ENCODE measurements at regions not wholly inside any gene's neighbourhood (a gene's known extent, or its start where the extent isn't known, plus 50 kb on each side); places are given as distances from the start of the nearest gene placed in this dataset.

DNA sequence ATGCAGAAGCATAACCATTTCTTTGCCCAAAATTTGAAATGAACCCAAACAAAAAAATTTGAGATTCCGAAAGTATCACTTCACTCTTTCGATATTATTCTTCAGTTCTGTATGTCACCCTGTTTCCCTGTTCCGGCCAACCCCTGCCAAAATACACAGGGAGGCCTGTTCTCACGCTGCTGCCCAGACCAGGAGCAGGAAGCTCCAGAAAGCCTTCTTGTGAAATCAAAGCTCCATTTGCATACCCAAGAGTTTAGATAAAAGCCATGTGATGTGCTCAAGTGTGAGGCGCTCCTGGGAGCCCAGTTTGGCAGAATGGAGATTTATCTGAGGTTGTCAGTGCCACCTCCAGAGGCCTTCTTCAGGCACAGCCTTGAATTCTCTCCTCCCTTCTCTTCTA lies 236.2 kb downstream of the FGFR2 start:
- DNase-seq = no peak
- Histone ChIP-seq H3K79me2 (ENCODE audit: control insufficient read depth, insufficient read depth, low read length, poor library complexity) (no peaks in the 10 kb centered on the region), H2AFZ (ENCODE audit: insufficient read depth, low read length, poor library complexity) (no peak overlapping the region), H3K4me2 (ENCODE audit: low read length) (no peak overlapping the region), H4K12ac (ENCODE audit: low read depth, low read length) (no peak overlapping the region), H3K79me1 (ENCODE audit: low read length) (no peaks in the 10 kb centered on the region), H3K9me3 (ENCODE audit: insufficient read depth, low read depth, low read length) (no peaks in the 10 kb centered on the region), H3K14ac (ENCODE audit: low read length) (no peak overlapping the region), H3K4ac (ENCODE audit: low read depth, low read length) (no peak overlapping the region), H2BK120ac (ENCODE audit: insufficient read depth, low read length, poor library complexity) (no peak overlapping the region), H3K9ac (ENCODE audit: low read length) (no peak overlapping the region), H2BK5ac (ENCODE audit: low read depth, low read length, poor library complexity) (no peak overlapping the region), H3K4me1 (ENCODE audit: control insufficient read depth in 1 of 2, insufficient read depth in 2 of 2, low read length in 2 of 2) (no peaks in the 10 kb centered on the region), H4K8ac (ENCODE audit: low read depth, low read length) (no peak overlapping the region), H2BK12ac (ENCODE audit: low read length) (no peak overlapping the region), H3K18ac (ENCODE audit: low read length) (no peak overlapping the region), H3K27me3 (ENCODE audit: insufficient read depth, low read length) (no peaks in the 10 kb centered on the region), H3K27ac (ENCODE audit: low read depth, low read length) (no peak overlapping the region), H2AK5ac (ENCODE audit: low read length) (no peak overlapping the region), H4K91ac (ENCODE audit: low read depth, low read length) (no peak overlapping the region), H3K23ac (ENCODE audit: low read length) (no peak overlapping the region), H3K4me3 (ENCODE audit: low read depth, low read length) (no peak overlapping the region), H3K36me3 (ENCODE audit: control insufficient read depth in 1 of 2, insufficient read depth in 2 of 2, low read length in 2 of 2) (no peaks in the 10 kb centered on the region)
- no CpG with 5 or more reads among the region's 5 CpGs for WGBS (ENCODE audit: extremely low coverage, insufficient coverage, insufficient read length)

- WGBS (ENCODE audit: extremely low coverage, insufficient coverage, insufficient read length) = no CpG with 5 or more reads among the region's 29 CpGs
- Histone ChIP-seq H4K91ac (ENCODE audit: low read depth, low read length) (no peak overlapping the region), H3K27ac (ENCODE audit: low read depth, low read length) (no peak overlapping the region), H3K4me2 (ENCODE audit: low read length) (no peak overlapping the region), H2BK5ac (ENCODE audit: low read depth, low read length, poor library complexity) (no peak overlapping the region), H3K27me3 (ENCODE audit: insufficient read depth, low read length) (no peaks in the 10 kb centered on the region), H3K79me2 (ENCODE audit: control insufficient read depth, insufficient read depth, low read length, poor library complexity) (no peaks in the 10 kb centered on the region), H3K4ac (ENCODE audit: low read depth, low read length) (no peak overlapping the region), H2AFZ (ENCODE audit: insufficient read depth, low read length, poor library complexity) (no peak overlapping the region), H3K4me3 (ENCODE audit: low read depth, low read length) (no peak overlapping the region), H3K18ac (ENCODE audit: low read length) (no peak overlapping the region), H3K9me3 (ENCODE audit: insufficient read depth, low read depth, low read length) (no peaks in the 10 kb centered on the region), H4K12ac (ENCODE audit: low read depth, low read length) (no peak overlapping the region), H3K9ac (ENCODE audit: low read length) (no peak overlapping the region), H2AK5ac (ENCODE audit: low read length) (no peak overlapping the region), H2BK12ac (ENCODE audit: low read length) (no peak overlapping the region), H3K4me1 (ENCODE audit: control insufficient read depth in 1 of 2, insufficient read depth in 2 of 2, low read length in 2 of 2) (no peaks in the 10 kb centered on the region), H4K8ac (ENCODE audit: low read depth, low read length) (no peak overlapping the region), H3K14ac (ENCODE audit: low read length) (no peak overlapping the region), H3K36me3 (ENCODE audit: control insufficient read depth in 1 of 2, insufficient read depth in 2 of 2, low read length in 2 of 2) (no peaks in the 10 kb centered on the region), H3K23ac (ENCODE audit: low read length) (no peak overlapping the region), H3K79me1 (ENCODE audit: low read length) (no peaks in the 10 kb centered on the region), H2BK120ac (ENCODE audit: insufficient read depth, low read length, poor library complexity) (no peak overlapping the region)
- no peak for DNase-seq
Measured at GRCh38 chr10:121365566-121365965, 232.7 kb downstream of the FGFR2 start.

GRCh38 chr10:121368347-121369025 lies 229.8 kb downstream of the FGFR2 start:
- H2BK5ac ChIP-seq (ENCODE audit: low read depth, low read length, poor library complexity) = no peak overlapping the region
- H3K4me1 ChIP-seq (ENCODE audit: control insufficient read depth in 1 of 2, insufficient read depth in 2 of 2, low read length in 2 of 2) = no peaks in the 10 kb centered on the region
- no peak overlapping the region for H4K8ac ChIP-seq (ENCODE audit: low read depth, low read length)
- no peaks in the 10 kb centered on the region for H3K79me1 ChIP-seq (ENCODE audit: low read length)
- H3K14ac ChIP-seq (ENCODE audit: low read length) = no peak overlapping the region
- H3K27ac ChIP-seq (ENCODE audit: low read depth, low read length) = no peak overlapping the region
- no peaks in the 10 kb centered on the region for H3K27me3 ChIP-seq (ENCODE audit: insufficient read depth, low read length)
- no peak overlapping the region for H2BK12ac ChIP-seq (ENCODE audit: low read length)
- H2AFZ ChIP-seq (ENCODE audit: insufficient read depth, low read length, poor library complexity) = no peak overlapping the region
- H2AK5ac ChIP-seq (ENCODE audit: low read length) = no peak overlapping the region
- peak in 1 of 2 donors; percentile 32 for DNase-seq
- H3K4ac ChIP-seq (ENCODE audit: low read depth, low read length) = no peak overlapping the region
- H4K12ac ChIP-seq (ENCODE audit: low read depth, low read length) = no peak overlapping the region
- no peak overlapping the region for H3K4me3 ChIP-seq (ENCODE audit: low read depth, low read length)
- WGBS (ENCODE audit: extremely low coverage, insufficient coverage, insufficient read length) = no CpG with 5 or more reads among the region's 9 CpGs
- H3K4me2 ChIP-seq (ENCODE audit: low read length) = no peak overlapping the region
- no peak overlapping the region for H4K91ac ChIP-seq (ENCODE audit: low read depth, low read length)
- H3K23ac ChIP-seq (ENCODE audit: low read length) = no peak overlapping the region
- no peaks in the 10 kb centered on the region for H3K9me3 ChIP-seq (ENCODE audit: insufficient read depth, low read depth, low read length)
- no peak overlapping the region for H2BK120ac ChIP-seq (ENCODE audit: insufficient read depth, low read length, poor library complexity)
- no peaks in the 10 kb centered on the region for H3K36me3 ChIP-seq (ENCODE audit: control insufficient read depth in 1 of 2, insufficient read depth in 2 of 2, low read length in 2 of 2)
- no peaks in the 10 kb centered on the region for H3K79me2 ChIP-seq (ENCODE audit: control insufficient read depth, insufficient read depth, low read length, poor library complexity)
- H3K18ac ChIP-seq (ENCODE audit: low read length) = no peak overlapping the region
- H3K9ac ChIP-seq (ENCODE audit: low read length) = no peak overlapping the region

DNA sequence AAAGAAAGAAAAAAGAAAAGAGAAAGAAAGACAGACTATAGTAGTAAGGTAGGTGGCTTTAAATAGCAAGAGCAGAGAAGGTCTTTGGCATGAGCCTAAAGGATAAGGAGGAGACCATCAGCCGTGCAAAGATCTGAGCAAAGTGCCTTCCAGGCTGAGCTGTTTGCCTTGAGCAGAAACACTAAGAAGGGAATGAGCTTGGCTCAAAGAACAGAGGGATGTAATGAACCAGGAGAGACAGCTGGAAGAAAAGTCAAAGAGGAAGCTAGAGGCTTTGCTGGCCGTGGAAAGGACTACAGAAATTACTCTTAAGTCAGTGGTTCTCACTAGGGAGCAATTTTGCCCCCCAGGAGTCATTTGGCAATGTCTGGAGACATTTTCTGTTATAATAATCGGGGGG lies 228.6 kb downstream of the FGFR2 start:
- no peak for DNase-seq
- Histone ChIP-seq H3K79me1 (ENCODE audit: low read length) (no peaks in the 10 kb centered on the region), H3K27me3 (ENCODE audit: insufficient read depth, low read length) (no peaks in the 10 kb centered on the region), H3K79me2 (ENCODE audit: control insufficient read depth, insufficient read depth, low read length, poor library complexity) (no peaks in the 10 kb centered on the region), H3K9me3 (ENCODE audit: insufficient read depth, low read depth, low read length) (no peaks in the 10 kb centered on the region), H2BK120ac (ENCODE audit: insufficient read depth, low read length, poor library complexity) (no peak overlapping the region), H3K4me1 (ENCODE audit: control insufficient read depth in 1 of 2, insufficient read depth in 2 of 2, low read length in 2 of 2) (no peaks in the 10 kb centered on the region), H2AK5ac (ENCODE audit: low read length) (no peak overlapping the region), H3K36me3 (ENCODE audit: control insufficient read depth in 1 of 2, insufficient read depth in 2 of 2, low read length in 2 of 2) (no peaks in the 10 kb centered on the region), H3K23ac (ENCODE audit: low read length) (no peak overlapping the region), H2BK5ac (ENCODE audit: low read depth, low read length, poor library complexity) (no peak overlapping the region), H2AFZ (ENCODE audit: insufficient read depth, low read length, poor library complexity) (no peak overlapping the region), H2BK12ac (ENCODE audit: low read length) (no peak overlapping the region), H3K4me3 (ENCODE audit: low read depth, low read length) (no peak overlapping the region), H4K12ac (ENCODE audit: low read depth, low read length) (no peak overlapping the region), H3K18ac (ENCODE audit: low read length) (no peak overlapping the region), H4K8ac (ENCODE audit: low read depth, low read length) (no peak overlapping the region), H3K9ac (ENCODE audit: low read length) (no peak overlapping the region), H3K4me2 (ENCODE audit: low read length) (no peak overlapping the region), H3K14ac (ENCODE audit: low read length) (no peak overlapping the region), H3K27ac (ENCODE audit: low read depth, low read length) (no peak overlapping the region), H3K4ac (ENCODE audit: low read depth, low read length) (no peak overlapping the region), H4K91ac (ENCODE audit: low read depth, low read length) (no peak overlapping the region)
- no CpG with 5 or more reads among the region's 3 CpGs for WGBS (ENCODE audit: extremely low coverage, insufficient coverage, insufficient read length)

Data from trophoblast cell (in vitro differentiated cells and primary cell).